Adrenal gland (tissue), 5 donors: ENCODE measurements at regions not wholly inside any gene's neighbourhood (a gene's known extent, or its start where the extent isn't known, plus 50 kb on each side); places are given as distances from the start of the nearest gene placed in this dataset.

Source experiments
- CTCF ChIP-seq, 6 experiments: fragments of 450-650 bp in 4 of 6; fragments of 200-600 bp in 2 of 6; sonication (generic) in 1 of 6; IDR thresholded peaks; 1 replicate in 5 of 6; 2 replicates in 1 of 6; pipeline versions ENCODE4 v1.5.1 to v1.8.0; 2016 to 2021; ENCODE audit warnings: antibody characterized with exemption in 6 of 6, mild to moderate bottlenecking in 2 of 6, moderate library complexity in 1 of 6
- POLR2A ChIP-seq, 2 donors: fragments of 450-650 bp; IDR thresholded peaks; one replicate each; pipeline ENCODE4 v1.6.1; 2017; ENCODE audit warnings: antibody characterized with exemption in 2 of 2, mild to moderate bottlenecking in 2 of 2, moderate library complexity in 1 of 2
- donor health status: DM: no; HTN: no; CAD: no.

GRCh38 chr5:39757131-39757530, 332.4 kb upstream of the DAB2 start:
- TF ChIP-seq CTCF (IDR thresholded peaks at IDR 0.05) (no peak), POLR2A (IDR thresholded peaks at IDR 0.05) (no peak)
